Left ventricle myocardium inferior (tissue), 1 donor: ENCODE measurements at regions not wholly inside any gene's neighbourhood (a gene's known extent, or its start where the extent isn't known, plus 50 kb on each side); places are given as distances from the start of the nearest gene placed in this dataset.
A peak's percentile ranks its signal among the peaks of the same experiment; 100 is the strongest.

Experiments used
- DNase-seq: peaks from one replicate; pipeline ENCODE4 v3.0.0-alpha.2; 2020
- H3K27ac ChIP-seq: fragments of 200-600 bp; replicated peaks from 2 replicates; pipeline ENCODE4 v1.8.0; 2021
- H3K27me3 ChIP-seq: fragments of 200-600 bp; 2 replicates; pipeline ENCODE4 v1.8.0; 2021; ENCODE audit warnings: low read depth
- H3K36me3 ChIP-seq: fragments of 200-600 bp; 2 replicates; pipeline ENCODE4 v1.8.0; 2021
- H3K4me1 ChIP-seq: fragments of 200-600 bp; 2 replicates; pipeline ENCODE4 v1.8.0; 2021
- H3K4me3 ChIP-seq: fragments of 200-600 bp; 2 replicates; pipeline ENCODE4 v1.8.0; 2021; ENCODE audit warnings: mild to moderate bottlenecking, moderate library complexity
- H3K9me3 ChIP-seq: fragments of 200-600 bp; replicated peaks from 2 replicates; pipeline ENCODE4 v1.8.0; 2021
- intact Hi-C: fragments of 100-400 bp; cut with micrococcal nuclease; formaldehyde crosslinking; loops from one replicate; pipeline ENCODE4 v1.11.0; 2022
- TF ChIP-seq, protein P1 (sequence below): fragments of 200-600 bp; IDR thresholded peaks from 2 replicates; pipeline ENCODE4 v1.8.0; 2021; ENCODE audit warnings: antibody characterized with exemption, mild to moderate bottlenecking, borderline replicate concordance
- donor health status: DM: no; HTN: yes; CAD: no; lungs with severe emphysema.

- Histone ChIP-seq H3K4me1 (peaks cover 15% of the 10 kb centered on the region), H3K4me3 (no peak overlapping the region), H3K27me3 (peaks cover 12% of the 10 kb centered on the region), H3K36me3 (no peaks in the 10 kb centered on the region), H3K9me3 (no peaks in the 10 kb centered on the region), H3K27ac (peak overlapping the region; percentile 70)
- intact Hi-C loops = no loop called here
- no peak for DNase-seq
- TF ChIP-seq, protein P1, sequence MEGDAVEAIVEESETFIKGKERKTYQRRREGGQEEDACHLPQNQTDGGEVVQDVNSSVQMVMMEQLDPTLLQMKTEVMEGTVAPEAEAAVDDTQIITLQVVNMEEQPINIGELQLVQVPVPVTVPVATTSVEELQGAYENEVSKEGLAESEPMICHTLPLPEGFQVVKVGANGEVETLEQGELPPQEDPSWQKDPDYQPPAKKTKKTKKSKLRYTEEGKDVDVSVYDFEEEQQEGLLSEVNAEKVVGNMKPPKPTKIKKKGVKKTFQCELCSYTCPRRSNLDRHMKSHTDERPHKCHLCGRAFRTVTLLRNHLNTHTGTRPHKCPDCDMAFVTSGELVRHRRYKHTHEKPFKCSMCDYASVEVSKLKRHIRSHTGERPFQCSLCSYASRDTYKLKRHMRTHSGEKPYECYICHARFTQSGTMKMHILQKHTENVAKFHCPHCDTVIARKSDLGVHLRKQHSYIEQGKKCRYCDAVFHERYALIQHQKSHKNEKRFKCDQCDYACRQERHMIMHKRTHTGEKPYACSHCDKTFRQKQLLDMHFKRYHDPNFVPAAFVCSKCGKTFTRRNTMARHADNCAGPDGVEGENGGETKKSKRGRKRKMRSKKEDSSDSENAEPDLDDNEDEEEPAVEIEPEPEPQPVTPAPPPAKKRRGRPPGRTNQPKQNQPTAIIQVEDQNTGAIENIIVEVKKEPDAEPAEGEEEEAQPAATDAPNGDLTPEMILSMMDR = no peak
Measured at GRCh38 chr4:26105815-26106699, 192.0 kb downstream of the SMIM20 start.

- Histone ChIP-seq H3K36me3 (no peaks in the 10 kb centered on the region), H3K9me3 (no peaks in the 10 kb centered on the region), H3K27ac (no peak overlapping the region), H3K27me3 (peaks cover 20% of the 10 kb centered on the region), H3K4me3 (no peak overlapping the region), H3K4me1 (peaks cover 15% of the 10 kb centered on the region)
- TF ChIP-seq, protein P1 = no peak
- intact Hi-C loops = no loop called here
- DNase-seq = no peak
Measured at GRCh38 chr4:26106776-26107175, 192.8 kb downstream of the SMIM20 start.

- intact Hi-C loops = no loop called here
- no peaks in the 10 kb centered on the region for H3K36me3 ChIP-seq
- no peak overlapping the region for H3K27ac ChIP-seq
- H3K4me1 ChIP-seq = peaks cover 15% of the 10 kb centered on the region
- DNase-seq = no peak
- TF ChIP-seq, protein P1 = no peak
- H3K4me3 ChIP-seq = no peak overlapping the region
- H3K9me3 ChIP-seq = peaks cover 6% of the 10 kb centered on the region
- peaks cover 24% of the 10 kb centered on the region for H3K27me3 ChIP-seq
Measured at GRCh38 chr4:26108054-26108453, 194.0 kb downstream of the SMIM20 start.

DNA sequence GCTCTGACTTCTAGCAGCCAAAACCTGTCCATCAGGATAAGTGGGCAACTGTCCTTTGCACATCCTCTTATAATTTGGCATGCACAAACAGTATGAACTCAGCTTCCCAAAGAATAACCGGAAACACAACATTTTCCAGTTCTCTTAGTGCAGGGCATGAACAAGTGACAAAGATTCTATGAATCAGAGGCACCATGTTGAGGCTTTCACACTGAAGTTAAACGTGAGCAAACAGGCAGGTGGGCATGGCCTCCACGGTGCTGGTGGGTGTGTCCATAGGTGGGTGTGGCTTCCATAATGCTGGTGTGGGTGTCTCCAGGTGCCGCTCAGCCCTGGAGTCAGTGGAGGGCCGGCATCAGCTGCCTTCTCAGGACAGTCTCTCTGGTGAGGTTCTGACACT lies 196.5 kb downstream of the SMIM20 start:
- peaks cover 9% of the 10 kb centered on the region for H3K4me1 ChIP-seq
- H3K9me3 ChIP-seq = peaks cover 26% of the 10 kb centered on the region
- peaks cover 24% of the 10 kb centered on the region for H3K27me3 ChIP-seq
- H3K4me3 ChIP-seq = no peak overlapping the region
- no peak overlapping the region for H3K27ac ChIP-seq
- TF ChIP-seq, protein P1 = no peak
- no peak for DNase-seq
- intact Hi-C loops = no loop called here
- H3K36me3 ChIP-seq = no peaks in the 10 kb centered on the region

DNA sequence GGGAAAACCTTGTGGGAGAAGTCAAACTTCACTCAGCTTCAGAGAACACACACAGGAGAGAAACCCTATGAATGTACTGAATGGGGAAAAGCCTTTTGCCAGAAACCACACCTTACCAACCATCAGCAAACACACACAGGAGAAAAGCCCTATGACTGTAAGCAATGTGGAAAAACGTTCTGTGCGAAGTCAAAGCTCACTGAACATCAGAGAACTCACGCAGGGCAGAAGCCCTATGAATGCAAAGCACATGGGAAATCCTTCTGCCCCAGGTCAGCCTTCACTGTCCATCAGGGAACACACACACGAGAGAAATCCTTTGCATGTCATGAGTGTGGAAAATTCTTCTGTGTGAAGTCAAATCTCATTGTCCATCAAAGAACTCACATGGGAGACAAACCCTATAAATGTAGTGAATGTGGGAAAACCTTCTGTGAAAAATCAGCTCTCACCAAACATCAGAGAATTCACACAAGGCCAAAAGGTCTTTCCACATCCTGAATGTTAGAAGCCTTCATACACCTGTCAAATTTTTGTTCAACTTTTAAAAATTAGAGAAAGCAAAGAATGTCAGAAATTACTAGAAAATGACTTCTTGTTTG lies 199.4 kb downstream of the SMIM20 start:
- H3K27me3 ChIP-seq = peaks cover 38% of the 10 kb centered on the region
- DNase-seq = no peak
- H3K4me1 ChIP-seq = no peaks in the 10 kb centered on the region
- H3K27ac ChIP-seq = no peak overlapping the region
- no peaks in the 10 kb centered on the region for H3K36me3 ChIP-seq
- intact Hi-C loops = no loop called here
- TF ChIP-seq, protein P1 = no peak
- H3K9me3 ChIP-seq = peaks cover 26% of the 10 kb centered on the region
- H3K4me3 ChIP-seq = no peak overlapping the region
